ENCODE measurements at regions not wholly inside any gene's neighbourhood (a gene's known extent, or its start where the extent isn't known, plus 50 kb on each side); places are given as distances from the start of the nearest gene placed in this dataset.
"Not testable (repeated sequence)": the region's sequence is repeated elsewhere in the genome, so short reads cannot be mapped to it uniquely, and the experiment has no call there.

DNA sequence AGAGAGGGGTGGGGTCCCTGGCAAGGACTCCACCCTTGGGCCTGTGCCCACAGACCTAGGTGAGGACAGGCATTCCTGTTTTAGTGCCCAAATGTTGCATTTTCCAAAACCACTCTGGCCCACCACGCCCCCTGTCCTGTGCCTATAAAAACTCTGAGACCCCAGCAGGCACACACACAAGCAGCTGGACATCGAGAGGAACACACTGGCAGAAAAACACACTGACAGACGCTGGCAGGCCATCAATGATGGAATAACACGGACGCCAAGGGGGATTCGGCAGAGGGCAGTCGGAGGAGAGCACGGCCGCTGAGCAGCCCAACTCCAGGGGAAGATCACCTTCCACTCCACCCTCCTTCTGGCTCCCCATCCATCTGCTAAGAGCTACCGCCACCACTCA is 386.9 kb upstream of the AUTS2 start:
- no peak for DNase-seq (ENCODE audit: extremely low spot score)
- WGBS, result 87% methylated on average over 7 of the region's 10 CpGs
- intact Hi-C loops (cut with DNase I), result no loop called here

DNA sequence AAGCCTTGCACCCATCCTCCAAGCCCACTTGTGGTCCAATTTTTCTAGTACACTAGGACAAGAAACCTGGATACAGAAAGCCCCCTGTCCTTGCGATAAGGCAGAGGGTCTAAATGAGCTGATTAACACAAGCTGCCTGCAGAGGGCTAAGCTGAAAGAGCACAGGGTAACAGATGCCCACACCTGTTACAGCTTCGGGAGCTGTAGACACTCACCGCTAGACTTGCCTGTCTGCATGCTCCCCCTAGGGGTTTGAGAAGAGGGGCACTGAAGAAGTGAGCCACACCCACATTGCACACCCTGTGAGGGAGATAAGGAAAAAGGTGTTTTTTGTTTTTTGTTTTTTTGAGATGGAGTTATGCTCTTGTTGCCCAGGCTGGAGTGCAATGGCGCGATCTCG is 386.5 kb upstream of the AUTS2 start:
- WGBS, result 90% methylated on average over 6 of the region's 6 CpGs
- TF ChIP-seq POLR2AphosphoS5 (IDR thresholded peaks at IDR 0.05) (no peak), POLR2A (IDR thresholded peaks at IDR 0.05; ENCODE audit: low read depth) (no peak), EP300 (IDR thresholded peaks at IDR 0.05) (no peak)
- TF ChIP-seq, protein P1, sequence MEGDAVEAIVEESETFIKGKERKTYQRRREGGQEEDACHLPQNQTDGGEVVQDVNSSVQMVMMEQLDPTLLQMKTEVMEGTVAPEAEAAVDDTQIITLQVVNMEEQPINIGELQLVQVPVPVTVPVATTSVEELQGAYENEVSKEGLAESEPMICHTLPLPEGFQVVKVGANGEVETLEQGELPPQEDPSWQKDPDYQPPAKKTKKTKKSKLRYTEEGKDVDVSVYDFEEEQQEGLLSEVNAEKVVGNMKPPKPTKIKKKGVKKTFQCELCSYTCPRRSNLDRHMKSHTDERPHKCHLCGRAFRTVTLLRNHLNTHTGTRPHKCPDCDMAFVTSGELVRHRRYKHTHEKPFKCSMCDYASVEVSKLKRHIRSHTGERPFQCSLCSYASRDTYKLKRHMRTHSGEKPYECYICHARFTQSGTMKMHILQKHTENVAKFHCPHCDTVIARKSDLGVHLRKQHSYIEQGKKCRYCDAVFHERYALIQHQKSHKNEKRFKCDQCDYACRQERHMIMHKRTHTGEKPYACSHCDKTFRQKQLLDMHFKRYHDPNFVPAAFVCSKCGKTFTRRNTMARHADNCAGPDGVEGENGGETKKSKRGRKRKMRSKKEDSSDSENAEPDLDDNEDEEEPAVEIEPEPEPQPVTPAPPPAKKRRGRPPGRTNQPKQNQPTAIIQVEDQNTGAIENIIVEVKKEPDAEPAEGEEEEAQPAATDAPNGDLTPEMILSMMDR (IDR thresholded peaks at IDR 0.05), result no peak

More for the DNA sequence above, 386.9 kb upstream of the AUTS2 start:
- Histone ChIP-seq H3K4me3 (no peak overlapping the region), H3K36me3 (no peaks in the 10 kb centered on the region), H3K27me3 (no peaks in the 10 kb centered on the region), H3K9me3 (no peaks in the 10 kb centered on the region), H3K27ac (replicated peaks in 1 of 4) (no peak overlapping the region), H3K4me1 (no peaks in the 10 kb centered on the region)
- TF ChIP-seq, protein P1 (IDR thresholded peaks at IDR 0.05), result no peak
- no peak for TF ChIP-seq EP300 (IDR thresholded peaks at IDR 0.05)
- no peak for TF ChIP-seq POLR2A (IDR thresholded peaks at IDR 0.05; ENCODE audit: low read depth)
- TF ChIP-seq POLR2AphosphoS5 (IDR thresholded peaks at IDR 0.05), result no peak

DNA sequence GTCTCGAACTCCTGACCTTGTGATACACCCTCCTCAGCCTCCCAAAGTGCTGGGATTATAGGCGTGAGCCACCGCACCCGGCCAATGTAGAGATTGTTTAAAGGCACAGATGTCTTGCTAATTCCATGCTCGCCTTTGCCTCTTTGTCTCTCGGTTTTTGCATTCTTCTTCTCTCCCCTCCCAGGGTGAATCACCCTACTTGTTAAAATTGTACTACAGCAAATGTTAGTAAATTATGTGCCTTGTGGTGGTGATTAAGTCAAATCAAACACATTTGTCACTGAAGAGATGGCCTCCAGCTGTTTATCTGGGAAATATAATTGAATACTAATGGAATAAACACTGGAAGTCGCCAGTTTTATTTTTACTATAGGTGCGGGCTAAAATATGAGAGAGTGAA is 384.4 kb upstream of the AUTS2 start:
- intact Hi-C loops (cut with DNase I), result no loop called here
- TF ChIP-seq EP300 (IDR thresholded peaks at IDR 0.05), result no peak
- no peak for TF ChIP-seq POLR2AphosphoS5 (IDR thresholded peaks at IDR 0.05)
- TF ChIP-seq, protein P1 (IDR thresholded peaks at IDR 0.05), result no peak
- no peak for TF ChIP-seq POLR2A (IDR thresholded peaks at IDR 0.05; ENCODE audit: low read depth)

More for the DNA sequence above, 386.5 kb upstream of the AUTS2 start:
- DNase-seq (ENCODE audit: extremely low spot score), result no peak
- Histone ChIP-seq H3K27me3 (no peaks in the 10 kb centered on the region), H3K4me1 (no peaks in the 10 kb centered on the region), H3K9me3 (no peaks in the 10 kb centered on the region), H3K27ac (replicated peaks in 1 of 4) (no peak overlapping the region), H3K4me3 (no peak overlapping the region), H3K36me3 (no peaks in the 10 kb centered on the region)
- intact Hi-C loops (cut with DNase I), result no loop called here

DNA sequence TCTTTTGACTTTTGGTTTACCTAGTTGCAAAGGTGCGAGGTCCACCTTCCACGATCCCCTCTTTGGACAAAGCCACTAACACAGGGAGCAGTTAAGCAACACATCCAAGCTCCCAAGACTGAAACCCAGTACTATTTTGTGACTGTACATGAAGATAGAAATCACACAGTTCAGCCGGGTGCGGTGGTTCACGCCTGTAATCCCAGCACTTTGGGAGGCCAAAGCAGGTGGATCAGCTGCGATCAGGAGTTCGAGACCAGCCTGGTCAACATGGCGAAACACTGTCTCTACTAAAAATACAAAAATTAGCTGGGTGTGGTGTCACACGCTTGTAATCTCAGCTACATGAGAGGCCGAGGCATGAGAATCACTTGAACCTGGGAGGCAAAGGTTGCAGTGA is 382.8 kb upstream of the AUTS2 start:
- H3K27me3 ChIP-seq; intact Hi-C loops (cut with DNase I); H3K4me3 ChIP-seq; DNase-seq (ENCODE audit: extremely low spot score); H3K9me3 ChIP-seq; H3K27ac ChIP-seq (replicated peaks in 1 of 4); H3K36me3 ChIP-seq: not testable (repeated sequence)
- 96% methylated on average over 10 of the region's 10 CpGs for WGBS
- peaks cover 0 to 16% (median 11%) of the 10 kb centered on the region in 4 donors for H3K4me1 ChIP-seq

More for the DNA sequence above, 384.4 kb upstream of the AUTS2 start:
- WGBS, result 54% methylated on average over 8 of the region's 8 CpGs
- H3K36me3 ChIP-seq, result no peaks in the 10 kb centered on the region
- peaks cover 0 to 10% (median 7%) of the 10 kb centered on the region in 4 donors for H3K4me1 ChIP-seq
- no peak for DNase-seq (ENCODE audit: extremely low spot score)
- H3K27me3 ChIP-seq, result no peaks in the 10 kb centered on the region
- no peaks in the 10 kb centered on the region for H3K9me3 ChIP-seq
- H3K4me3 ChIP-seq, result no peak overlapping the region
- H3K27ac ChIP-seq (replicated peaks in 1 of 4), result no peak overlapping the region

DNA sequence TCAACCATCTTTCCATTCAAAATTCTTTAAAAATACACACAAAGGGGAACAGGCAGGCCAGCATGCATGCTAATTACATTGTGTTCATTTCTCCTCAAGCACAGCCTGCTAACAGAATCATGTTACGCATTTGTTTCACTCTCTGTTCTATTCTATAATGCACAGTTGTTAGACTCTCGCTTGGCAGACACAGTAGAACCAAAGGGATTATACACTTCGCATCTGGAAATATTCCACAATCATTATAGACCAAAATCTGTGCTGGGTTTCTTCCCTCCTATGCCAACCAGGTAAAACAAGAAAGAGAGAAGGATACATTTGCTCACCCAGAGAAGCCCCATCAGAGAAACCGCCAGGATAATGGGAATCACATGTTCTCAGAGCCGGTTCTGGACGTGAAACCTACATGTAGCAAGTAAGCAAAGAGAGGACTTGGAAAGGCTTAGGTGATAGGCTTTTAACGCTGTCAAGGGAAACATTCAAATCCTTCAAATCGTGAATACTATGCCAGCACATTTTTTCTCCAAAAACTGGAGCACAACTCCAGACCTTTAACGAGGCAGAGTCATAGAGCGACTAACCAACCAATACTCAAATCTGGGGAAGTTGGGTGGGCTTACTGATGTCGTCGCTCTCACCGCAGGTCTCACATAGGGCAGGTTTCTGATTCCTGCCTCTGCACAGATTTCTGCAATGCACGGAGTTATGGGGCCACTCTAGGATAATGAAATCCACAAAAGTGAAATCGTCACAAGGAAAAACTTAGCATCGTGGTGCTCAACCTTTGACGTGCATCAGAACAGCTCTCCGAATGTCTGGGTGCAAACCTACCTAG is 380.5 kb upstream of the AUTS2 start:
- 68% methylated on average over 18 of the region's 18 CpGs for WGBS
- H3K9me3 ChIP-seq, result no peaks in the 10 kb centered on the region
- no peaks in the 10 kb centered on the region for H3K27me3 ChIP-seq
- H3K4me3 ChIP-seq, result peak overlapping the region in 3 of 4 donors; percentile 4 to 16 (median 9)
- H3K36me3 ChIP-seq, result no peaks in the 10 kb centered on the region
- H3K4me1 ChIP-seq, result peaks cover 0 to 16% (median 11%) of the 10 kb centered on the region in 4 donors
- H3K27ac ChIP-seq (replicated peaks in 1 of 4), result peak overlapping the region in 1 of 4 donors; percentile 12
- intact Hi-C loops (cut with DNase I), result no loop called here
- no peak for TF ChIP-seq EP300 (IDR thresholded peaks at IDR 0.05)
- TF ChIP-seq, protein P1 (IDR thresholded peaks at IDR 0.05), result no peak
- no peak for TF ChIP-seq POLR2AphosphoS5 (IDR thresholded peaks at IDR 0.05)
- TF ChIP-seq POLR2A (IDR thresholded peaks at IDR 0.05; ENCODE audit: low read depth), result no peak
- DNase-seq (ENCODE audit: extremely low spot score), result no peak

All from esophagus muscularis mucosa (tissue), 4 donors.